GM23248 (cell line): ENCODE measurements at regions not wholly inside any gene's neighbourhood (a gene's known extent, or its start where the extent isn't known, plus 50 kb on each side); places are given as distances from the start of the nearest gene placed in this dataset.

Source experiments
- DNase-seq: peaks from one replicate; pipeline ENCODE4 v3.0.0-alpha.2; 2015
- H2AFZ ChIP-seq: fragments of 200-600 bp; sonication (generic); 2 replicates; pipeline ENCODE4 v1.6.1; 2016; ENCODE audit warnings: antibody characterized with exemption
- H3F3A ChIP-seq: fragments of 200-600 bp; sonication (generic); 2 replicates; pipeline ENCODE4 v1.6.1; 2016; ENCODE audit warnings: mild to moderate bottlenecking, antibody characterized with exemption, mixed run types; ENCODE audit not compliant: insufficient read depth
- H3K27ac ChIP-seq: fragments of 200-600 bp; sonication (generic); 2 replicates; pipeline ENCODE4 v1.5.1; 2016; ENCODE audit warnings: mild to moderate bottlenecking
- H3K27me3 ChIP-seq: fragments of 200-600 bp; sonication (generic); replicated peaks from 2 replicates; pipeline ENCODE4 v1.6.1; 2016; ENCODE audit warnings: mild to moderate bottlenecking; ENCODE audit not compliant: insufficient read depth
- H3K36me3 ChIP-seq: fragments of 200-600 bp; sonication (generic); 2 replicates; pipeline ENCODE4 v1.6.1; 2016; ENCODE audit warnings: low read depth, mild to moderate bottlenecking
- H3K4me1 ChIP-seq: fragments of 200-600 bp; sonication (generic); 2 replicates; pipeline ENCODE4 v1.6.1; 2016; ENCODE audit warnings: mild to moderate bottlenecking; ENCODE audit not compliant: insufficient read depth
- H3K4me2 ChIP-seq: fragments of 200-600 bp; sonication (generic); one replicate; pipeline ENCODE4 v1.6.1; 2016; ENCODE audit warnings: mild to moderate bottlenecking; ENCODE audit not compliant: unreplicated experiment
- H3K4me3 ChIP-seq: fragments of 200-600 bp; sonication (generic); 2 replicates; pipeline ENCODE4 v1.5.1; 2016; ENCODE audit warnings: mild to moderate bottlenecking
- H3K79me2 ChIP-seq: fragments of 200-600 bp; sonication (generic); 2 replicates; pipeline ENCODE4 v1.6.1; 2016; ENCODE audit warnings: mild to moderate bottlenecking; ENCODE audit not compliant: insufficient read depth
- H3K9ac ChIP-seq: fragments of 200-600 bp; sonication (generic); 2 replicates; pipeline ENCODE4 v1.6.1; 2016; ENCODE audit warnings: mild to moderate bottlenecking
- H3K9me2 ChIP-seq: fragments of 200-600 bp; sonication (generic); 2 replicates; pipeline ENCODE4 v1.6.1; 2016; ENCODE audit warnings: mixed run types, mild to moderate bottlenecking, moderate library complexity; ENCODE audit not compliant: insufficient read depth
- H3K9me3 ChIP-seq: fragments of 200-600 bp; sonication (generic); one replicate; pipeline ENCODE4 v1.6.1; 2017; ENCODE audit warnings: low read depth
- H4K20me1 ChIP-seq: fragments of 200-600 bp; sonication (generic); 2 replicates; pipeline ENCODE4 v1.6.0; 2016; ENCODE audit not compliant: insufficient read depth
- EZH2 ChIP-seq: fragments of 200-600 bp; sonication (generic); IDR thresholded peaks from 2 replicates; pipeline ENCODE4 v1.6.1; 2018; ENCODE audit warnings: antibody characterized with exemption, mild to moderate bottlenecking; ENCODE audit not compliant: insufficient read depth, poor library complexity, severe bottlenecking
- EZH2phosphoT487 ChIP-seq: fragments of 200-600 bp; sonication (generic); IDR thresholded peaks from 2 replicates; pipeline ENCODE4 v1.6.1; 2018; ENCODE audit warnings: antibody characterized with exemption, moderate library complexity, mild to moderate bottlenecking, low read depth; ENCODE audit not compliant: insufficient read depth
- WGBS, 2 experiments: methylation state at CpG; one replicate each; pipeline ENCODE4 v1.1.6; 2015 to 2017; ENCODE audit warnings: low lambda C conversion rate in 2 of 2, low coverage in 1 of 2; ENCODE audit errors: missing lambda C conversion rate in 2 of 2; 5-methylcytosine and 5-hydroxymethylcytosine counted together
- in situ Hi-C: fragments of 300-500 bp; cut with MboI; formaldehyde crosslinking; loops from 2 replicates; pipeline ENCODE4 v1.15.0; 2020

- H3K27ac ChIP-seq, result no peak overlapping the region
- H3K4me3 ChIP-seq, result no peak overlapping the region
- no peaks in the 10 kb centered on the region for H3K79me2 ChIP-seq
- H3K4me2 ChIP-seq, result no peak overlapping the region
- no peak for TF ChIP-seq EZH2
- no peak for TF ChIP-seq EZH2phosphoT487
- H4K20me1 ChIP-seq, result no peaks in the 10 kb centered on the region
- no peaks in the 10 kb centered on the region for H3K4me1 ChIP-seq
- in situ Hi-C loops, result no loop called here
- H2AFZ ChIP-seq, result no peak overlapping the region
- no peak for DNase-seq
- H3K27me3 ChIP-seq, result peaks cover 11% of the 10 kb centered on the region
- no peaks in the 10 kb centered on the region for H3K9me2 ChIP-seq
- H3K36me3 ChIP-seq, result no peaks in the 10 kb centered on the region
- H3F3A ChIP-seq, result no peaks in the 10 kb centered on the region
- no peak overlapping the region for H3K9ac ChIP-seq
- 50 to 52% methylated on average over 15 of the region's 15 CpGs for WGBS, 2 experiments
- H3K9me3 ChIP-seq, result no peaks in the 10 kb centered on the region
Observed at GRCh38 chr7:133196856-133197612, 55.8 kb upstream of the EXOC4 start.

- TF ChIP-seq EZH2 (no peak), EZH2phosphoT487 (no peak)
- Histone ChIP-seq H2AFZ (no peak overlapping the region), H3K27ac (no peak overlapping the region), H3K4me1 (no peaks in the 10 kb centered on the region), H3K79me2 (no peaks in the 10 kb centered on the region), H3K9ac (no peak overlapping the region), H3K9me2 (no peaks in the 10 kb centered on the region), H4K20me1 (no peaks in the 10 kb centered on the region), H3K9me3 (no peaks in the 10 kb centered on the region), H3K27me3 (peaks cover 7% of the 10 kb centered on the region), H3F3A (no peaks in the 10 kb centered on the region), H3K4me2 (no peak overlapping the region), H3K4me3 (no peak overlapping the region), H3K36me3 (no peaks in the 10 kb centered on the region)
- in situ Hi-C loops, result no loop called here
- 13 to 16% methylated on average over 4 of the region's 4 CpGs for WGBS, 2 experiments
- no peak for DNase-seq
Observed at GRCh38 chr7:133197972-133198544, 54.8 kb upstream of the EXOC4 start.

- no peaks in the 10 kb centered on the region for H3K79me2 ChIP-seq
- no peak overlapping the region for H3K27ac ChIP-seq
- H3K4me1 ChIP-seq, result no peaks in the 10 kb centered on the region
- H3K9me2 ChIP-seq, result no peaks in the 10 kb centered on the region
- H3K36me3 ChIP-seq, result no peaks in the 10 kb centered on the region
- no peaks in the 10 kb centered on the region for H4K20me1 ChIP-seq
- no peaks in the 10 kb centered on the region for H3F3A ChIP-seq
- no peak for DNase-seq
- no peak overlapping the region for H3K4me3 ChIP-seq
- no peak overlapping the region for H2AFZ ChIP-seq
- 62 to 67% methylated on average over 2 of the region's 2 CpGs for WGBS, 2 experiments
- in situ Hi-C loops, result no loop called here
- no peak overlapping the region for H3K9ac ChIP-seq
- H3K27me3 ChIP-seq, result peaks cover 7% of the 10 kb centered on the region; the same call in 1 of the 2 replicates
- H3K4me2 ChIP-seq, result no peak overlapping the region
- TF ChIP-seq EZH2phosphoT487, result no peak
- TF ChIP-seq EZH2, result no peak
- no peaks in the 10 kb centered on the region for H3K9me3 ChIP-seq
Observed at GRCh38 chr7:133199831-133200230, 53.0 kb upstream of the EXOC4 start.

GRCh38 chr7:133201470-133201869, 51.4 kb upstream of the EXOC4 start:
- in situ Hi-C loops, result no loop called here
- H3K4me2 ChIP-seq, result no peak overlapping the region
- no peaks in the 10 kb centered on the region for H3K4me1 ChIP-seq
- no peak overlapping the region for H3K27ac ChIP-seq
- H3K9ac ChIP-seq, result no peak overlapping the region
- WGBS, 2 experiments, result 85 to 100% methylated on average over 1 of the region's 1 CpG
- H3K36me3 ChIP-seq, result no peaks in the 10 kb centered on the region
- no peak overlapping the region for H2AFZ ChIP-seq
- H3K9me2 ChIP-seq, result no peaks in the 10 kb centered on the region
- TF ChIP-seq EZH2 (no peak), EZH2phosphoT487 (no peak)
- no peaks in the 10 kb centered on the region for H3K79me2 ChIP-seq
- no peaks in the 10 kb centered on the region for H4K20me1 ChIP-seq
- no peak for DNase-seq
- peaks cover 7% of the 10 kb centered on the region; the same call in 1 of the 2 replicates for H3K27me3 ChIP-seq
- no peaks in the 10 kb centered on the region for H3K9me3 ChIP-seq
- no peaks in the 10 kb centered on the region for H3F3A ChIP-seq
- no peak overlapping the region for H3K4me3 ChIP-seq
